ENCODE measurements at regions not wholly inside any gene's neighbourhood (a gene's known extent, or its start where the extent isn't known, plus 50 kb on each side); places are given as distances from the start of the nearest gene placed in this dataset.

DNA sequence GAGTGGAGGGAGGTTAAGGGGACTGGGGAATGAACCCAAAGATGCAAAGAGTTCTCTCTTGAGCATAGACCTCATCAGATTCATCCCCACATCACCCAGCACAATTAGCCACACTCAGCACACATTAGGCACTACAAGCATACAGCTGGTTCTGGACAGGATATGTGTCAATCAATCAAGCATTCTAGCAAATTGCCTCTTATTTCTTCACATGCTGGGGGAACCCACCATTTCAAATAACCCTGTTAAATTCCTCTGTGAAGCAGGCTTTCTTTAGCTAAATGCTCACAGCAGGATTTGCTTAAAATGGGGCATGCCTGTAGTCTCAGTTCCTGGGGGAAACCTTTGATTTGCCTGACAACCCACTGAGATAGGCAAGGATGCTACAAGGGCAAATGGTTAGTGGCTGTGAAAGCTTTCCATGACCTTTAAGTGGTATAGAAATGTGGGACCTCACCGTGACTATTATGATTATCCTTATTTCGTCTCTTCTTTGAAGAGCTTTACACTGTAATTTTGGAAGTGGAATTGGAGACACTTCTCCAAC, 193.4 kb upstream of the ZMIZ1 start:
- H3K4me3 ChIP-seq (ENCODE audit: low read length), result no peak overlapping the region
- no peak for TF ChIP-seq ZNF274 (IDR thresholded peaks at IDR 0.05; ENCODE audit: low read depth, low read length)

DNA sequence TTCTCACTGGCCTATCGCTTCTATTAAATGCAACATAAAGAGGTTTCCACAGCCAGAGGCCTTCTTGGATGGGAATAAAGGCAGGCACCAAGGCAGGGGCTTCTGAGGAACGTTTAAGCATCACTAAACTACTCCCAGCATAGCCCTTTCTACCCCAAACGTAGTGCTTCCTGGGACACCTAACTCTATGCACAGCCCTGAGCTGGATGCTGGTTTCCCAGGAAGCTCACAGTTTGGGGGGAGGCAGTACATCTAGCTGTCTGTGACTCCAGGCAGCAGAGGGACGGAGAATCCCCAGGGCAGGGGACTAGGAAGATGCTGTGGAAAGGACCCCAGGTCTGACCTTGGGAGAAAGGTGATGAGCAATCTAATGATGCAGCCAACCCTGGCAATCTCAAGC, 192.8 kb upstream of the ZMIZ1 start:
- no peak for TF ChIP-seq ZNF274 (IDR thresholded peaks at IDR 0.05; ENCODE audit: low read depth, low read length)
- no peak overlapping the region for H3K4me3 ChIP-seq (ENCODE audit: low read length)

DNA sequence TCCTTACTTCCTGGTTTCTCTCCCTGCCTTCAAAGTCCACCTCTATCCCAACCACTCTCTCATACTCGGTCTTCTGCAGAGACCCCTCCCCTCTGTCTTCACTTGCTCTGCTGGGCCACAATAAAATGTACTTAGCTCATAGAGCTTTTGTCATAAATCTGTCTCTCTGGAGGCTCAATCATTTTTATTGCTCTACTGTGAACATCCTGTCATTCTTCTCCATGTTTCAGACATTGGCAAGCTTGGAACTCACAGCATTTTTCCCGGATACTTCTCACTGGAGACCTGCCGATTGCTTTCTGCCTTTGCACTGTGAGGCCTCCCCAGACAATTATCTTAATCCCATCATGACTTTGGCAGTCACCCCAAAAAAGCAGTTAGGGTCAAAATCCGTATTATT, 192.3 kb upstream of the ZMIZ1 start:
- H3K4me3 ChIP-seq (ENCODE audit: low read length), result no peak overlapping the region
- no peak for TF ChIP-seq ZNF274 (IDR thresholded peaks at IDR 0.05; ENCODE audit: low read depth, low read length)

DNA sequence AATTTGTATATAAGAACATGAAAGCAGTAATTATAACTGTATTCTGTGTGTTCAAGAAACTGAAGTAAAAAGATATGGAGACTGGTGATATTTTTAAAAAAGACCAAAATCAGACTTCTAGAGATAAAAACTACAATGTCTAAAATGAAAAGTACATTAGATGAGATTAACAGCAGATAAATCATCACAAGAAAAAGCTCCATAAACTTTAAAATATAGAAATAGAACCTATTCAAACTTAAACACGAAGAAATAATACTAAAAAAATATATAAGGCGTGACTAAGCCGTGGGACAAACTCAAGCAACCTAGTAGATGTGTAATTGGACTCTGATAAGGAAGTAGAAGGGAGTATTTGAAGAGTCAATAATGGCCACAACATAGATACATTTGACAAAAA, 189.1 kb upstream of the ZMIZ1 start:
- TF ChIP-seq ZNF274 (IDR thresholded peaks at IDR 0.05; ENCODE audit: low read depth, low read length), result no peak
- no peak overlapping the region for H3K4me3 ChIP-seq (ENCODE audit: low read length)

DNA sequence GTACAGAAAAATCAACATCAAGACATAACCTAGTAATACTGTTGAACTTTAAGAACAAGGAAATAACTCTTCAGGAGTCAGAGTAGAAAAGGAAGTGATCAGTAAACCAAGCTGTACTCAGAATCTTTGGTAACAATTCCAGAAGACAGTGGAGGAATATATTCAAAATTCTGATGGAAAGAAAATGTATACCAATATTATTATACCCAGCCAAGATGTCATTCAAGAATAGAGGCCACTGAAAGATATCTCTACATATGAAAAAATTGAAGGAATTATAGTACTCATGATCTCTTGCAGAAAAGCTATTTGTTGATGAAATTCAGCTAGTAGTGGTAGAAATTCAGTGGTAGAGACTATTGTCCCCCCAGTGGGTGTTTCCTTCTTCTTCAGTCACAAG, 182.6 kb upstream of the ZMIZ1 start:
- H3K4me3 ChIP-seq (ENCODE audit: low read length), result no peak overlapping the region
- no peak for TF ChIP-seq ZNF274 (IDR thresholded peaks at IDR 0.05; ENCODE audit: low read depth, low read length)

DNA sequence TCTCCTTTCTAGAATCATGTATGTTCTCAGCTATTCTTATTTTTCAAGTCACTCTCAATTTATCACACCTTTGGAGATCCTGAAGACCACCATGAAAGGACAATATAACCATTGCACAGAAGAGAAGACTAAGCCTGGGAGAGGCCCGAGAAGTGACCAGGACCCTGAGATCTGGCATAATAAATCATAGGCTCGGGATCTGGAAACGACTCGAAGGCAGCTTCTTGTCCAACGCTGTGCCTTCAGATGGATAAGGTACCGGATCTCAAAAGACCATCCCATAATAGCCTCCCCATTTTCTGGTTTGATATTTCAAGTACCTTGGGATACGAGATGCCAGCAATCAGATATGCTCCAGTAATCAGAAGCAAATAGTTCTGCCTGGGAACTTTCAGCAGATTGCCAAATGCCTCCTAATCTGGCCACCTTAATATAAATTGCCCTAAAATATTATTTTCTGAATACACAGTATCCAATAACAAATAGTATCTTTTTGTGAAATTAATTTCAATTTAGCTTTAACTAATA, 179.2 kb upstream of the ZMIZ1 start:
- H3K4me3 ChIP-seq (ENCODE audit: low read length), result no peak overlapping the region
- no peak for TF ChIP-seq ZNF274 (IDR thresholded peaks at IDR 0.05; ENCODE audit: low read depth, low read length)

DNA sequence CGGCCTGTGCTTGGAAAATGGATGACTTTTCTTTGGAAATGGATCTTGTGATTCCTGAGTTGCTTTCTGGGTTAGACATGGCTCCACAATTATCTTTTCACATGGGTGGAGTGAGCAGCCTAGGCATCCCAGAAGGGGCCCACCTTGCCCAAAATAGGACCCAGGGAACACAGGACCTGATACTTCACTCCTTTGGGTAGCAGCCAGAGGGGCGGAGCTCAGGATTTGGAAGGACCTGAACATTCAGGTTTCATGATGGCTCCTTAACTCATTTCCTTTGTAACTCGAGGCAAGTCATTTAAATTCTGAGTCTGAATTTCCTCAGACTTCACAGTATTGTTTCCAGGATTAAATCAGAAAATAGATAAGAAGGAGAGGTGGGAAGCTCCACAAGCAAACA, 178.3 kb upstream of the ZMIZ1 start:
- H3K4me3 ChIP-seq (ENCODE audit: low read length), result no peak overlapping the region
- no peak for TF ChIP-seq ZNF274 (IDR thresholded peaks at IDR 0.05; ENCODE audit: low read depth, low read length)

DNA sequence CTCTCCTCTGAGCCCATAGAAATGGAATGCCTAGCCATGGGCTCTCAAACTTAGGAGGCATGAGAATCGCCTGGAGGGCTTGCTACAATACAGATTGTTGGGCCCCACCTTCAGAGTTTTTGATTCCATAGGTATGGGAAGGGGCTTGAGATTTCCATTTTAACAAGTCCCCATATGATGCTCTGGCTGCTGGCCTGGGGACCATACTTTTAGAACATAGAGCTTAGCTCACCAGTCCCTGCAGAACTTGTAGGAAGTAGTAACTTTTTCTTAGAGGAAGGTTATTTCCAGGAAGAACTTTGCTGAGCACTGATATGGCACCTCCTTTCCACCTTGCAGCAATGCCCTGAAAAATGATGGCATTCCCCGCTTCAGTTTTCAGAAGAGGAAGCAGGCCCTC, 177.0 kb upstream of the ZMIZ1 start:
- no peak overlapping the region for H3K4me3 ChIP-seq (ENCODE audit: low read length)
- TF ChIP-seq ZNF274 (IDR thresholded peaks at IDR 0.05; ENCODE audit: low read depth, low read length), result no peak

DNA sequence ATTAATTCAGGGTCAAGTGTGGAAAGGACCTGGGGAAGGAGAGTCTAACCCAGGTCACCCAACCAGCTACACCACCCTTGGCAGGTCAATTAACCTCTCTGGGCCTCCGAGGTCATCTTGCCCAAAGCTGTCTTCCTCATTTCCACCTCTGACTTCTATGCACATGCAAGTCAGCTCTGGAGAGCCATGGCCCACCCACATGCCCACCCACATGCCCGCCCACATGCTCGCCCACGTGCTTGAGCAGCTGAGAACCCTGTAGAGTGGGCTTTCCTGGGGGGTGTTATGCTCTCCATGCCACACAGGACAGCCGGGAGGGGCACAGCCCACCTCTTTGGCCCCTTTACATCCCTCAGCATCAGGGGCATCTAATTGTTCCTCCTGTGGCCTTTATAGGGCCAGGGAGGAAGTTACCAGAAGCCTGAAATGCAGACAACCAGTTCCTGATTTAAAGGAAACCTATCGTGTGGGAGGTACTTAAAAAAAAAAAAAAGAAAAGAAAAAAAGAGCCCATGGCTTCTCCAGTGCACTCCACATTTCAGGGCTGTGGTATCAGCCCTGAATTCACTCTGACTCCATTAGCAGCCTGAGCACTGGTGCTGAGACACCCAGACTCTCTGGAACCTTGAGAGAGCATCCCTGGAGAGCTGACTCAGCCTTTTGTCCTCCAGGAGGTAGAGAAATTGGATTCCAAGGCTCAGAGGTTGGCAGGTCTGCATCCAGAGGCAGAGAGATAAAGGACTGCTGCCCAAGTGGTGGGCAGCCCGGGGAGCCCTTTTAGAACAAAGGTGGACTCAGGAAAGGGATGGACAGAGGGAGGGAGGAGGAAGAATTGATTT, 176.2 kb upstream of the ZMIZ1 start:
- TF ChIP-seq ZNF274 (IDR thresholded peaks at IDR 0.05; ENCODE audit: low read depth, low read length), result no peak
- H3K4me3 ChIP-seq (ENCODE audit: low read length), result no peak overlapping the region

DNA sequence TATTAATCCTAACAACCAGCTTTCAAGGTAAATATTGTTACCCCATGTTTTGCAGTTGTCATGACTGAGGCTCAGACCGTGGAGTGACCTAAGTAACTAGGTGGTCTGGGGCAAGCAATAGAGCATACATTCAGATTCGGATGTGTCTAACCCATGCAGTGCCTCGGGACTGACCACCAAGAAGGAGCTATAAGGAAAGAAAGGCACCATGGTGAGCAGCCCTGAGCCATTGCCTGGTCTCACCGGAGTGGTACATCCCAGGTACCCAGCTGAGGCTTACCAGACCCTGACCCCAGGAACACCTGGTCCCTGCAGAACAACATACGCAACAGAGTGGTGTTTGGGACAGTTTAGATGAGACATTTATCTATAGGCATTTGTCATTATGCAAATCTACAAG, 175.5 kb upstream of the ZMIZ1 start:
- no peak for TF ChIP-seq ZNF274 (IDR thresholded peaks at IDR 0.05; ENCODE audit: low read depth, low read length)
- no peak overlapping the region for H3K4me3 ChIP-seq (ENCODE audit: low read length)

DNA sequence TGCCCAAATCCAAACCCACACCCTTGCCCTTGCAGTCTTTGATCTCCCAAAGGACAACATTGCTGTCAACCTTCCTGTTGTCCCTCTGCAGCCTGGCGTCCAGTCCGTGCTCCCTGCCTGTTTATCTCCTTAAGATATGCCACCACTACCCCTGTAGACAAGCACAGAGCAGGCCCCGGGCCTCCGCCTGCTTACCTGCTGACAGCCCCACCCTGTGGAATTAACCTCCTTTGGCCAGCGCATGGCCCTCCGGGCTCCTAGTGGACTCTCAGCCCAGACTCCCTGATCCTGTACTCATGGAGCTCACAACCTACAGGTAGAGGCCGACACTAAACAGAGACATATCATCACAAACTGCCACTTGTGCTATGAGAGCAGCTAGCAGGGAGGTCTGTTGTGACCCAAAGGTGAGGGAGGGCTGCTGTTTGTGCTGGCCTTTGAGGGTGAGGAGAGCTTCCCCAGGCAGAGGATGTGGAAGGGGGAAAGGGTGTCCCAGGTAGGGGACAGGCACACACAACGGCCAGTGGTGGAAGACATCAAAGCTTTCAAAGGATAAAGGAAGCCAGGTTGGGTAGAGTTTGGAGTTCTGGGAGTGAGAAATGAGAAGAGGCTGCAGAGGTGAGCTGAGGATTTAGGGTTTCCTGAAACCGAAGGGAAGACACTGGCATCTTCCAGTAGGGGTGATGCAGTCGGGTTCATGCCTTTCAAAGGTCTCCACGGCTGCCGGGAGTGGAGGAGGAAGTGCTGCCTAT, 174.5 kb upstream of the ZMIZ1 start:
- TF ChIP-seq ZNF274 (IDR thresholded peaks at IDR 0.05; ENCODE audit: low read depth, low read length), result no peak
- H3K4me3 ChIP-seq (ENCODE audit: low read length), result no peak overlapping the region

DNA sequence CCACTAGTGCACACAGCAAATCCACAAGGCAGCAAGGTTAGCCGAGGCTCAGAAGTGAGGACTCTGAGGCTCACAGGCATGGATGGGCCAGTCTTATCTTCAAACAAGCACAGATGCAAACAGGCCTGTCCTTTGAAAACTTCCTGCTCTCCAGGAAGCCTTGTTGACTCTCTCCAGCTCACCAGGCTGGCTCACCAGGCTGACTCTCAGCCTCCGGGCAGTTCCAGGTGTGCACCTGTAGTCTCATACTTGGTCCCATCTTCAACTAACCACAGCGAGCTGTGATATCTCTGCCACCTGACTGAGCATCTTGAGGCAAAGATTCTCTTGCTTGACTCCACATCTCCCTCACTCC, 173.9 kb upstream of the ZMIZ1 start:
- no peak overlapping the region for H3K4me3 ChIP-seq (ENCODE audit: low read length)
- TF ChIP-seq ZNF274 (IDR thresholded peaks at IDR 0.05; ENCODE audit: low read depth, low read length), result no peak

DNA sequence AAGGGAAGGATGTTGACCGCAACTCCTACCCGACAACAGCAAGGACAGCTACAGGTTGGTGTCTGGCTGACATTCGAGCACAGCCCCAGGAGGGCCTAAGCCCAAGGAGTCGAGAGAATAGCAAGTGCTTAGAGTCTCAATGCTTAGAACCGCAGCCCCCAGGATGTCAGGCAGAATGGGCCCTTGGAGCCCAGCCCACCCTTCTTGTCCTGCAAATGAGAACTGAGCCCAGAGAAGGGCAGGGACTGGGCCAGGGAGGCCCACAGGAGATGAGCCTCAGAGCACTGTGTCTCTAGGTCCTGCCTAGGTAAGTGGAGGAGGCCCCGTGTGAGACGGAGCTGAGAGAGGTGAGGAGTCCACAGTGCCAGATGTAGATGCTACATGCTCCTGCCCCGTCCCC, 173.3 kb upstream of the ZMIZ1 start:
- no peak overlapping the region for H3K4me3 ChIP-seq (ENCODE audit: low read length)
- no peak for TF ChIP-seq ZNF274 (IDR thresholded peaks at IDR 0.05; ENCODE audit: low read depth, low read length)

DNA sequence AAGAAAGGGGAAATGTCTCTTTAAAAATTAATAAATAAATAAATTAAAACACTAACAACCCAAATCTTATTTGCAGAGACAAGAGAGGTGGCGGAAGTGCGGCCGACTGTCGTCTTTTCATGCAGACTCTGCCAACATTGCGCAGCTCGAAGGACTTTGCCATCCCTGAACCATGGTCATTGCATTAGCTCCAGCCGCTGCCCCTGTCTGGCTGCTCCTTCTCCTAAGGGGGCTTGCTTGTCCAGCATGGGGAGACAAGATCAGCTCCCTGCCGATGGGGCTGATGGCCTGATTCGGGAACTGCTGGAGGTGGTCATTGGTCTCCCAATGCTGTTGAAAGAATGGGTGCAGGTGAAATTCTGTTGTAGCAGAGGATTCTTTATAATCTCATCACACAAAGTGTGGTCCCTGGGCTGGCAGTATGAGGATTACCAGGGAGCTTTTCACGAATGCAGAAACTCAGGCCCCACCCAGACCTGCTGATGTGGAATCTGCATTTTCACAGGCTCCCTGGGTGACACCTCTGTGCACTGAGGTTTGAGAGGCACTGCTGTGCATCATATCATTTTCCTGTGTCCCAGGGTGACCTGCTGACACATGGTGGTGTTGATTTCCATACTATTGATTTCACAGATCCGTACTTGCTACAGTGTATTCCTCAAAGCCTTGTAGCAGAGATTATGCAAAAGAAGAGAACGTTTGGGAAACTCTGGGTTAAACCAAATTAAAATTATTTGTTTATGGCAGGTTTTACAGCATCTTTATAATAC, 172.4 kb upstream of the ZMIZ1 start:
- no peak overlapping the region for H3K4me3 ChIP-seq (ENCODE audit: low read length)
- TF ChIP-seq ZNF274 (IDR thresholded peaks at IDR 0.05; ENCODE audit: low read depth, low read length), result no peak

Measured in GM08714 (cell line).